Sigmoid colon (tissue), 4 donors: ENCODE measurements at regions not wholly inside any gene's neighbourhood (a gene's known extent, or its start where the extent isn't known, plus 50 kb on each side); places are given as distances from the start of the nearest gene placed in this dataset.

Experiments
- CTCF ChIP-seq, 4 experiments: fragments of 450-650 bp in 3 of 4; fragments of 200-600 bp in 1 of 4; IDR thresholded peaks; one replicate each; pipeline ENCODE4 v1.5.1; 2016 to 2019; ENCODE audit warnings: antibody characterized with exemption in 4 of 4, mild to moderate bottlenecking in 3 of 4, moderate library complexity in 2 of 4
- POLR2A ChIP-seq, 2 donors: fragments of 450-650 bp; IDR thresholded peaks; one replicate each; pipeline ENCODE4 v1.6.1; 2016; ENCODE audit warnings: antibody characterized with exemption in 2 of 2, mild to moderate bottlenecking in 2 of 2, moderate library complexity in 2 of 2
- POLR2AphosphoS5 ChIP-seq, 4 donors: sonication (generic); formaldehyde crosslinking; IDR thresholded peaks; one replicate each; pipeline ENCODE4 v1.6.1; 2017; ENCODE audit warnings: antibody characterized with exemption in 4 of 4

GRCh38 chr12:41968599-41968998 lies 176.1 kb downstream of the GXYLT1 start:
- no peak for TF ChIP-seq CTCF (IDR thresholded peaks at IDR 0.05)
- TF ChIP-seq POLR2A (IDR thresholded peaks at IDR 0.05), result no peak
- TF ChIP-seq POLR2AphosphoS5 (IDR thresholded peaks at IDR 0.05), result no peak
